K562 (cell line): ENCODE measurements at regions not wholly inside any gene's neighbourhood (a gene's known extent, or its start where the extent isn't known, plus 50 kb on each side); places are given as distances from the start of the nearest gene placed in this dataset.

ENCODE experiments used
- ATAC-seq: fragments of 200-7000 bp; cut with Tn5 transposase; 3 replicates; pipeline ENCODE4 v1.9.1; 2020; ENCODE audit warnings: moderate library complexity
- BruUV-seq: library from RNA; stranded (reverse); fragments of 400-500 nt; replicated peaks from 2 replicates; lab custom pipeline; 2021; lab: Mats Ljungman, UMichigan
- CTCF ChIA-PET: fragments of 300-600 bp; formaldehyde crosslinking; extraction: SDS; loops from one replicate; lab custom pipeline; 2021; ENCODE audit warnings: low intra/inter-chr PET ratio; lab: Yijun Ruan, JAX
- POLR2A ChIA-PET: fragments of 300-600, 350-650 bp; sonication (Branson Sonifier 250); formaldehyde crosslinking; extraction: SDS; loops from one replicate; lab custom pipeline; 2021; ENCODE audit warnings: antibody characterized with exemption, inconsistent platforms; lab: Yijun Ruan, JAX
- DNase-seq, 4 experiments: peaks; one replicate each; pipeline versions ENCODE4 v3.0.0 to v3.0.0-alpha.2; 2011 to 2018; ENCODE audit warnings: low spot score in 3 of 4, mixed read lengths in 3 of 4; ENCODE audit errors: extremely low read depth in 1 of 4
- FAIRE-seq: peaks from 2 replicates; lab custom pipeline; 2011; peaks lifted over from hg19 to GRCh38; lab: Jason Lieb, UNC
- H2AFZ ChIP-seq: 2 replicates; pipeline ENCODE4 v1.6.0; 2011; ENCODE audit warnings: low read depth, low read length, control low read depth, inconsistent platforms
- H3K27ac ChIP-seq: fragments of 200-600 bp; 3 replicates; pipeline ENCODE4 v1.8.0; 2011; ENCODE audit warnings: low read depth, mild to moderate bottlenecking, control low read depth, inconsistent platforms, low read length, moderate library complexity, mixed read lengths; ENCODE audit errors: extremely low read depth
- H3K27me3 ChIP-seq, 2 experiments: fragments of 300-600 bp in 1 of 2; 2 replicates in 1 of 2; 3 replicates in 1 of 2; pipeline versions ENCODE4 v1.6.0 to v1.8.0; 2011; ENCODE audit warnings: inconsistent platforms in 2 of 2, low read length in 2 of 2, mild to moderate bottlenecking in 1 of 2, mixed read lengths in 1 of 2, moderate library complexity in 1 of 2; ENCODE audit not compliant: control insufficient read depth in 2 of 2, insufficient read depth in 2 of 2
- H3K36me3 ChIP-seq: fragments of 300-600 bp; 3 replicates; pipeline ENCODE4 v1.8.0; 2011; ENCODE audit warnings: mild to moderate bottlenecking, low read length, inconsistent platforms; ENCODE audit not compliant: control insufficient read depth, insufficient read depth
- H3K4me1 ChIP-seq, 2 experiments: fragments of 200-600 bp in 1 of 2; replicated peaks in 1 of 2; 2 replicates in 1 of 2; 3 replicates in 1 of 2; pipeline versions ENCODE4 v1.5.1 to v1.8.0; 2011; ENCODE audit warnings: inconsistent platforms in 2 of 2, low read length in 2 of 2, mild to moderate bottlenecking in 1 of 2, mixed read lengths in 1 of 2, moderate library complexity in 1 of 2; ENCODE audit not compliant: control insufficient read depth in 2 of 2, insufficient read depth in 2 of 2
- H3K4me2 ChIP-seq: 2 replicates; pipeline ENCODE4 v1.6.1; 2011; ENCODE audit warnings: low read length, control low read depth, inconsistent platforms, mixed read lengths; ENCODE audit not compliant: insufficient read depth
- H3K4me3 ChIP-seq: fragments of 200-600 bp; sonication (generic), shearing (Covaris generic); 2 replicates; pipeline ENCODE4 v1.5.1; 2016; ENCODE audit warnings: control low read depth, inconsistent platforms
- H3K79me2 ChIP-seq: fragments of 200-600 bp; 3 replicates; pipeline ENCODE4 v1.8.0; 2011; ENCODE audit warnings: low read length, inconsistent platforms; ENCODE audit not compliant: control insufficient read depth, insufficient read depth
- H3K9ac ChIP-seq, 2 experiments: 2 replicates each; pipeline versions ENCODE4 v1.6.0 to v1.6.1; 2011; ENCODE audit warnings: low read depth in 2 of 2, low read length in 2 of 2, control low read depth in 1 of 2, inconsistent platforms in 1 of 2, mild to moderate bottlenecking in 1 of 2, mixed read lengths in 1 of 2; ENCODE audit not compliant: insufficient read depth in 1 of 2
- H3K9me1 ChIP-seq: one replicate; pipeline ENCODE4 v1.6.0; 2011; ENCODE audit warnings: inconsistent platforms, mild to moderate bottlenecking, low read length, moderate library complexity; ENCODE audit not compliant: control insufficient read depth, insufficient read depth
- H3K9me3 ChIP-seq: replicated peaks from 2 replicates; pipeline ENCODE4 v1.5.1; 2011; ENCODE audit warnings: low read depth, low read length, inconsistent platforms; ENCODE audit not compliant: control insufficient read depth, insufficient read depth
- H4K20me1 ChIP-seq: replicated peaks from 2 replicates; pipeline ENCODE4 v1.6.1; 2011; ENCODE audit warnings: low read length, inconsistent platforms, mixed read lengths; ENCODE audit not compliant: control insufficient read depth, insufficient read depth
- CBFA2T2 ChIP-seq: fragments of 450-650 bp; conservative IDR thresholded peaks from 2 replicates; pipeline ENCODE4 v1.6.1; 2017; ENCODE audit warnings: mild to moderate bottlenecking
- FOS ChIP-seq: IDR thresholded peaks from 3 replicates; pipeline ENCODE4 v1.6.1; 2011; ENCODE audit not compliant: insufficient read length; ENCODE audit errors: extremely low read depth
- HLTF ChIP-seq: fragments of 450-650 bp; IDR thresholded peaks from 2 replicates; pipeline ENCODE4 v1.6.1; 2016
- HNRNPUL1 ChIP-seq: fragments of 200-400 bp; formaldehyde crosslinking; IDR thresholded peaks from 2 replicates; pipeline ENCODE4 v1.6.1; 2017; ENCODE audit warnings: low read length
- PHF8 ChIP-seq: fragments of 200-600 bp; sonication (generic); IDR thresholded peaks from 2 replicates; pipeline ENCODE4 v1.6.1; 2012; ENCODE audit warnings: mixed run types, mild to moderate bottlenecking, inconsistent platforms, low read length, moderate library complexity, borderline replicate concordance
- PRMT5 ChIP-seq: sonication (generic); formaldehyde crosslinking; IDR thresholded peaks from 2 replicates; pipeline ENCODE4 v1.5.0; 2020; ENCODE audit warnings: missing genetic modification reagents
- RBM25 ChIP-seq: fragments of 200-400 bp; formaldehyde crosslinking; IDR thresholded peaks from 2 replicates; pipeline ENCODE4 v1.6.1; 2018; ENCODE audit warnings: low read length, low read depth, moderate library complexity; ENCODE audit not compliant: severe bottlenecking
- ZNF12 ChIP-seq: sonication (generic); formaldehyde crosslinking; IDR thresholded peaks from 2 replicates; pipeline ENCODE4 v1.4.0; 2020; ENCODE audit warnings: mild to moderate bottlenecking, missing genetic modification reagents
- WGBS: fragments of 100-300 bp; shearing (Covaris generic); methylation state at CpG from one replicate; pipeline ENCODE4 v1.1.6; 2016; ENCODE audit warnings: low coverage, mixed read lengths; ENCODE audit not compliant: insufficient coverage; ENCODE audit errors: missing lambda C conversion rate; 5-methylcytosine and 5-hydroxymethylcytosine counted together
- in situ Hi-C: fragments of 300-500 bp; cut with MboI; formaldehyde crosslinking; loops from 4 replicates; pipeline ENCODE4 v1.15.0; 2018; ENCODE audit warnings: inconsistent platforms, mixed read lengths
- intact Hi-C: fragments of 100-400 bp; cut with micrococcal nuclease; formaldehyde crosslinking; loops from 2 replicates; pipeline ENCODE4 v1.14.2; 2022
- TF ChIP-seq, protein P1 (sequence below): IDR thresholded peaks from 2 replicates; pipeline ENCODE4 v1.6.1; 2016; ENCODE audit warnings: missing genetic modification characterization, missing compliant biosample characterization
- TF ChIP-seq, protein P2 (sequence below): fragments of 450-650 bp; IDR thresholded peaks from 2 replicates; pipeline ENCODE4 v1.6.1; 2016; ENCODE audit warnings: borderline replicate concordance

DNA sequence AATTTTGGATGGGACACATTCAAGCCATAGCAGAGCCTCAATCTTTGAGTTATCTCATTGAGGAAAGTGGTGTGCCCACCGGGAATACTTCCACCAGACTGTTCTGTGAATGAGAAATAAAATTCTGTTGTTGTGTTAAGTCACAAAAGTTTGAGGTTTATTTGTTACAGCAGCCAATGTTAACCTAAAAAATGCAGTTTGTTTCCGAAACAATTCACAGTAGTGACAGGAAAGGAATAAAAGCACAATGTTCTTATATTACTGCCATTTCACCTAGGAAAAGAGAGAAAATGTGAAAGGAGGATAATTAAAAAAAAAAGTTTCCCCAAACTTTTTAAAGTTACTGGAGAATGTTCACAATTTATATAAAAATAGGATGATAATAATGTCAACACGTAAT, 344.6 kb downstream of the CD83 start:
- no peaks in the 10 kb centered on the region for H3K79me2 ChIP-seq
- BruUV-seq: no TSS peak
- no peak overlapping the region for H3K4me3 ChIP-seq
- in situ Hi-C loops (no loop called here), intact Hi-C loops (no loop called here)
- H3K4me2 ChIP-seq: no peak overlapping the region
- WGBS: 64% methylated on average over 3 of the region's 3 CpGs
- POLR2A ChIA-PET: interaction anchor here (2.7 kb wide), 1 partner anchor 15 kb away, joined by 10 read pairs; no protein-coding TSS in a partner anchor
- FAIRE-seq: no peak
- no peaks in the 10 kb centered on the region for H4K20me1 ChIP-seq
- no peak for DNase-seq
- no peaks in the 10 kb centered on the region for H3K9me1 ChIP-seq
- no peak overlapping the region for H3K27ac ChIP-seq
- H3K9me3 ChIP-seq: no peaks in the 10 kb centered on the region
- peak; percentile 94 for TF ChIP-seq ZNF12
- TF ChIP-seq HLTF: no peak
- TF ChIP-seq, protein P1, sequence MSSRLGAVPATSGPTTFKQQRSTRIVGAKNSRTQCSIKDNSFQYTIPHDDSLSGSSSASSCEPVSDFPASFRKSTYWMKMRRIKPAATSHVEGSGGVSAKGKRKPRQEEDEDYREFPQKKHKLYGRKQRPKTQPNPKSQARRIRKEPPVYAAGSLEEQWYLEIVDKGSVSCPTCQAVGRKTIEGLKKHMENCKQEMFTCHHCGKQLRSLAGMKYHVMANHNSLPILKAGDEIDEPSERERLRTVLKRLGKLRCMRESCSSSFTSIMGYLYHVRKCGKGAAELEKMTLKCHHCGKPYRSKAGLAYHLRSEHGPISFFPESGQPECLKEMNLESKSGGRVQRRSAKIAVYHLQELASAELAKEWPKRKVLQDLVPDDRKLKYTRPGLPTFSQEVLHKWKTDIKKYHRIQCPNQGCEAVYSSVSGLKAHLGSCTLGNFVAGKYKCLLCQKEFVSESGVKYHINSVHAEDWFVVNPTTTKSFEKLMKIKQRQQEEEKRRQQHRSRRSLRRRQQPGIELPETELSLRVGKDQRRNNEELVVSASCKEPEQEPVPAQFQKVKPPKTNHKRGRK (tag): peak; percentile 51
- ATAC-seq: no peak
- CTCF ChIA-PET: no interaction called here
- H3K4me1 ChIP-seq: peaks cover 0 to 18% of the 10 kb centered on the region in 2 experiments; a peak in 3 of 5 replicates
- no peaks in the 10 kb centered on the region for H3K36me3 ChIP-seq
- no peak overlapping the region for H2AFZ ChIP-seq
- no peaks in the 10 kb centered on the region for H3K27me3 ChIP-seq
- H3K9ac ChIP-seq: no peak overlapping the region

DNA sequence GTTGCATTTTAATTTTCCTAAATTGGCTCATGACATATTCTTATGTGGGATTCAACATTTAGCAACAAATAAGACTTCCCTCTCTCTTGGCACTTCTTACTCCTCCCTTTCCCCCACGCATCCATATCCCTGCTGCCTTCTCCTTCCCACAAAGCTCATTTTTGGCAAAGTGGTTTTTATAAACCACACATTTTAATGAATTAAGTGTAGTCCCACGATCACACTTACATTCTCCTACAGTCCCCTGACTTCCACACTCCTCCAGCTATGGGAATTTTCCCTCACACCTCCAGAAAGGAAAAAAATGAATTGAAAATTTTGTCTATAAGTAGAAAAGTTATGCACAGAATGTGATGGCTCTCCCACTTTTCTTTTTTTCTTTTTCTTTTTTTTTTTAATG, 345.0 kb downstream of the CD83 start:
- H3K9me1 ChIP-seq: no peaks in the 10 kb centered on the region
- H3K4me1 ChIP-seq: peaks cover 0 to 18% of the 10 kb centered on the region in 2 experiments; a peak in 3 of 5 replicates
- H3K36me3 ChIP-seq: no peaks in the 10 kb centered on the region
- H3K4me3 ChIP-seq: no peak overlapping the region
- FAIRE-seq (no peak), DNase-seq (no peak), ATAC-seq (no peak)
- CTCF ChIA-PET: no interaction called here
- H3K27me3 ChIP-seq: no peaks in the 10 kb centered on the region
- H3K4me2 ChIP-seq: no peak overlapping the region
- H3K9me3 ChIP-seq: no peaks in the 10 kb centered on the region
- in situ Hi-C loops: no loop called here
- no peaks in the 10 kb centered on the region for H4K20me1 ChIP-seq
- intact Hi-C loops: no loop called here
- no peak overlapping the region for H3K27ac ChIP-seq
- 62% methylated on average over 2 of the region's 2 CpGs for WGBS
- H3K79me2 ChIP-seq: no peaks in the 10 kb centered on the region
- no peak overlapping the region for H3K9ac ChIP-seq
- POLR2A ChIA-PET: interaction anchor here (0.8 to 2.7 kb wide), 2 partner anchors 13 to 14 kb away, joined by 3 to 10 read pairs; no protein-coding TSS in a partner anchor
- no peak overlapping the region for H2AFZ ChIP-seq
- BruUV-seq: no TSS peak
- TF ChIP-seq FOS: no peak
- TF ChIP-seq, protein P2, sequence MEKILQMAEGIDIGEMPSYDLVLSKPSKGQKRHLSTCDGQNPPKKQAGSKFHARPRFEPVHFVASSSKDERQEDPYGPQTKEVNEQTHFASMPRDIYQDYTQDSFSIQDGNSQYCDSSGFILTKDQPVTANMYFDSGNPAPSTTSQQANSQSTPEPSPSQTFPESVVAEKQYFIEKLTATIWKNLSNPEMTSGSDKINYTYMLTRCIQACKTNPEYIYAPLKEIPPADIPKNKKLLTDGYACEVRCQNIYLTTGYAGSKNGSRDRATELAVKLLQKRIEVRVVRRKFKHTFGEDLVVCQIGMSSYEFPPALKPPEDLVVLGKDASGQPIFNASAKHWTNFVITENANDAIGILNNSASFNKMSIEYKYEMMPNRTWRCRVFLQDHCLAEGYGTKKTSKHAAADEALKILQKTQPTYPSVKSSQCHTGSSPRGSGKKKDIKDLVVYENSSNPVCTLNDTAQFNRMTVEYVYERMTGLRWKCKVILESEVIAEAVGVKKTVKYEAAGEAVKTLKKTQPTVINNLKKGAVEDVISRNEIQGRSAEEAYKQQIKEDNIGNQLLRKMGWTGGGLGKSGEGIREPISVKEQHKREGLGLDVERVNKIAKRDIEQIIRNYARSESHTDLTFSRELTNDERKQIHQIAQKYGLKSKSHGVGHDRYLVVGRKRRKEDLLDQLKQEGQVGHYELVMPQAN: no peak
- no peak for TF ChIP-seq RBM25
- TF ChIP-seq PRMT5 (CRISPR knock-in tag): no peak
- no peak for TF ChIP-seq CBFA2T2
- TF ChIP-seq HNRNPUL1: no peak
- TF ChIP-seq PHF8: no peak
